ENCODE measurements at regions not wholly inside any gene's neighbourhood (a gene's known extent, or its start where the extent isn't known, plus 50 kb on each side); places are given as distances from the start of the nearest gene placed in this dataset.
A peak's percentile ranks its signal among the peaks of the same experiment; 100 is the strongest.

DNA sequence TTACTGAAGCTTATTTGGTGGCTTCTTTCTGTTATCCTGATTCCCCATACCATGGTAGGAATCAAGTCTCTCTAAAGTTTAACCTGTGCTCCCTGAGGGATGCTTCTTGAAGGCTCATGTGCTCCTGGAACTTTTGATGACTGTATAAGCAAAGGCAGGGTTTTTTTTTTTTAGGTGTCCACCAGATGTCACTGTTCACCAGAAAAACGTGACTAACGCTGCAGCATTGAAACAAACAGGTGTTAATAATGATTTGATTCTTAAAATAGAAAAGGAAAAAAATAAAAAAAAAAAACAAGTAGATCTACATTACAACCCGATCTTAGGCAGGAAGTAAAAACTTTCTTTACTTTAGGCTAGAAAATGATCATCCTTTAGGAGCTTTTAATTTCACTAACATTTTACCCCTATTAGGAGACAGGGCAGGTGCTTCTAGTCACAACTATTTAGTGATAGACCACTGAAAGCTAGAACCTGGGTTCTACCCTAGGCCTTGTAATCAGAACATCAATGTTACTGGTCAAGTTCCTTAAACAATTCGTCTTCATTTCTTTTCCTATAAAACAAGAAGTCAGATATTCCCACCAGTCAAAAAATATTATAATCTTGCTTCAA lies 223.0 kb downstream of the PLA2G4A start:
- Histone ChIP-seq H3K27ac (ENCODE audit: low read depth in 2 of 2, low read length in 2 of 2) (no peak overlapping the region), H3K9ac (ENCODE audit: low read length in 3 of 3) (no peak overlapping the region), H3K4me3 (ENCODE audit: low read length in 3 of 3) (no peak overlapping the region), H3K27me3 (ENCODE audit: control insufficient read depth, insufficient read depth, low read length) (no peaks in the 10 kb centered on the region), H3K4me1 (ENCODE audit: control insufficient read depth in 2 of 3, insufficient read depth in 2 of 3, low read depth in 1 of 3, low read length in 3 of 3) (no peaks in the 10 kb centered on the region), H3K9me3 (ENCODE audit: control insufficient read depth in 2 of 3, insufficient read depth in 1 of 3, low read length in 3 of 3) (no peaks in the 10 kb centered on the region), H3K36me3 (ENCODE audit: control insufficient read depth in 2 of 3, insufficient read depth in 3 of 3, low read length in 3 of 3) (no peaks in the 10 kb centered on the region)
- DNase-seq: peak in 3 of 5 donors; percentile 26 to 66 (median 43)
- intact Hi-C loops (cut with DNase I): no loop called here
- peak; percentile 81 for FAIRE-seq
- TF ChIP-seq, protein P1, sequence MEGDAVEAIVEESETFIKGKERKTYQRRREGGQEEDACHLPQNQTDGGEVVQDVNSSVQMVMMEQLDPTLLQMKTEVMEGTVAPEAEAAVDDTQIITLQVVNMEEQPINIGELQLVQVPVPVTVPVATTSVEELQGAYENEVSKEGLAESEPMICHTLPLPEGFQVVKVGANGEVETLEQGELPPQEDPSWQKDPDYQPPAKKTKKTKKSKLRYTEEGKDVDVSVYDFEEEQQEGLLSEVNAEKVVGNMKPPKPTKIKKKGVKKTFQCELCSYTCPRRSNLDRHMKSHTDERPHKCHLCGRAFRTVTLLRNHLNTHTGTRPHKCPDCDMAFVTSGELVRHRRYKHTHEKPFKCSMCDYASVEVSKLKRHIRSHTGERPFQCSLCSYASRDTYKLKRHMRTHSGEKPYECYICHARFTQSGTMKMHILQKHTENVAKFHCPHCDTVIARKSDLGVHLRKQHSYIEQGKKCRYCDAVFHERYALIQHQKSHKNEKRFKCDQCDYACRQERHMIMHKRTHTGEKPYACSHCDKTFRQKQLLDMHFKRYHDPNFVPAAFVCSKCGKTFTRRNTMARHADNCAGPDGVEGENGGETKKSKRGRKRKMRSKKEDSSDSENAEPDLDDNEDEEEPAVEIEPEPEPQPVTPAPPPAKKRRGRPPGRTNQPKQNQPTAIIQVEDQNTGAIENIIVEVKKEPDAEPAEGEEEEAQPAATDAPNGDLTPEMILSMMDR (IDR thresholded peaks at IDR 0.05; ENCODE audit: borderline replicate concordance, extremely low read depth, insufficient read depth): peak; percentile 27

DNA sequence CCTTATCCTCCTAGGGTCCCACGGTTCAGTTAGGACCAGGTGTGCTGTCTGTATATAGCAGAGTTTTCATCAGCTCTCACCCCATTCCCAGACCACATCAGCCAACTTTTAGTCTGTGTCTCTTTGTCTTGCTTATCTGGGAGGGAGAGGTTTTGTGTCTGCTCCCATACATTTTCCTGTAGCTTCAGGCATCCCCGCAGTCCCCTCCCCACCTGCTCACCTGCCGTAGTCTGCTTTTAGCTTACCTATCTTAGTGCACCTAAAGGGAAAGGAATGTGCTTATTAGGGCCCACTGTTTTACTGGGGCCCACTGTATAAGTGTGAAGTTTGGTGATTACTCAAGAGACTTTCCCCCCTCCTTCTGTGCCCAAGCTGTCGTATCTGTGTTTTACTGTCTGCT lies 225.1 kb downstream of the PLA2G4A start:
- TF ChIP-seq, protein P1 (IDR thresholded peaks at IDR 0.05; ENCODE audit: borderline replicate concordance, extremely low read depth, insufficient read depth): no peak
- no peak overlapping the region for H3K27ac ChIP-seq (ENCODE audit: low read depth in 2 of 2, low read length in 2 of 2)
- DNase-seq (peak in 2 of 5 donors; percentile 4 to 15), FAIRE-seq (no peak)
- no peaks in the 10 kb centered on the region for H3K27me3 ChIP-seq (ENCODE audit: control insufficient read depth, insufficient read depth, low read length)
- H3K36me3 ChIP-seq (ENCODE audit: control insufficient read depth in 2 of 3, insufficient read depth in 3 of 3, low read length in 3 of 3): no peaks in the 10 kb centered on the region
- H3K4me1 ChIP-seq (ENCODE audit: control insufficient read depth in 2 of 3, insufficient read depth in 2 of 3, low read depth in 1 of 3, low read length in 3 of 3): no peaks in the 10 kb centered on the region
- no peak overlapping the region for H3K4me3 ChIP-seq (ENCODE audit: low read length in 3 of 3)
- intact Hi-C loops (cut with DNase I): no loop called here
- H3K9ac ChIP-seq (ENCODE audit: low read length in 3 of 3): no peak overlapping the region
- no peaks in the 10 kb centered on the region for H3K9me3 ChIP-seq (ENCODE audit: control insufficient read depth in 2 of 3, insufficient read depth in 1 of 3, low read length in 3 of 3)

DNA sequence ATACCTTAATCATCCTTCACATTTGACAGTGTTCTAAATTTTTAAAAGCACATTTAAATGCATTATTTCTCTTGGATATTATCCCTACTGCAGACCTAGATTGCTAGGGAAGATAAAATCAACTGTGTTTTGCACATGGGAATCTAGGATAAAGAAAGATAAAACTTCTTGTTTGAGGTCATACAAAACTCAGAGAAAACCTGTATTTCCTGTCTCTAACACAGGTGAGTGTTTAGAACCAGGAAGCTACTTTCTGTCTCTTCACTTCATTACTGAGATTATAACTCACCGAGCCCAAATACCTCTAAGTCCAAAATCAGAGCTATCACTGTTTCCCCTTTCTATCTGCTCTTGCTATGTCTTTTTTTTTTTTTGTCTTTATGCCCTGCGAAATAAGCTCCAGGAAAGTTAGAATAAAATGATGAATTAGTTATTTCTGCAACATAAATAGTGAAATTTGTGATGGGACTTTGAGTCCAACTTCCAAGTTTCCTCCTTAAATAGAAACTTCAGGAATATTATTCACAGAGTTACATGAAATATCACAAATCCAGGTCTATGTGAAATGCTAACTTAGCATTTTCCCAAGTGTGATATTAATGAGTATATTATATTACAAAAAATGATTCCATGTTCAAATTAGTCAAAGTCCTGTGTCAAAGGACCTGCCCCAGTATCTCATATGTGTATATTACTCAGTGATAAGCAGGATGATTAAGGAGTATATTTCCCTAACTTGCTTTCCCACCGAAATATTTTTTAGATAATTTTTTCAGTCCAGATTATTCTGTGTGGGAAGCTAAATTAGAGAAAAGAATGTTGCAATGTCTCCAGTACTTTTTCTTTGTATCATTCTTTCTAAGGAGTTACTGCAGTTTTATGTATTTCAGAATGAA lies 226.4 kb downstream of the PLA2G4A start:
- no peak for DNase-seq
- no peak for FAIRE-seq
- Histone ChIP-seq H3K4me1 (ENCODE audit: control insufficient read depth in 2 of 3, insufficient read depth in 2 of 3, low read depth in 1 of 3, low read length in 3 of 3) (no peaks in the 10 kb centered on the region), H3K36me3 (ENCODE audit: control insufficient read depth in 2 of 3, insufficient read depth in 3 of 3, low read length in 3 of 3) (no peaks in the 10 kb centered on the region), H3K4me3 (ENCODE audit: low read length in 3 of 3) (no peak overlapping the region), H3K27ac (ENCODE audit: low read depth in 2 of 2, low read length in 2 of 2) (no peak overlapping the region), H3K9me3 (ENCODE audit: control insufficient read depth in 2 of 3, insufficient read depth in 1 of 3, low read length in 3 of 3) (no peaks in the 10 kb centered on the region), H3K27me3 (ENCODE audit: control insufficient read depth, insufficient read depth, low read length) (no peaks in the 10 kb centered on the region), H3K9ac (ENCODE audit: low read length in 3 of 3) (no peak overlapping the region)
- intact Hi-C loops (cut with DNase I): no loop called here
- TF ChIP-seq, protein P1 (IDR thresholded peaks at IDR 0.05; ENCODE audit: borderline replicate concordance, extremely low read depth, insufficient read depth): no peak
